CD4-positive, CD25-positive, alpha-beta regulatory T cell (primary cell): ENCODE measurements at regions not wholly inside any gene's neighbourhood (a gene's known extent, or its start where the extent isn't known, plus 50 kb on each side); places are given as distances from the start of the nearest gene placed in this dataset.

ENCODE experiments used
- ATAC-seq, 2 donors: fragments of 150-1000 bp; cut with Tn5 transposase; one replicate each; pipeline ENCODE4 v1.10.0; 2021; ENCODE audit warnings: low read depth in 2 of 2, moderate number of reproducible peaks in 2 of 2, moderate library complexity in 1 of 2
- DNase-seq, 3 donors: peaks; one replicate each; pipeline versions ENCODE4 v3.0.0 to v3.0.0-alpha.2; 2012 to 2022; ENCODE audit warnings: mixed read lengths in 1 of 3
- H3K27ac ChIP-seq: one replicate; pipeline ENCODE4 v1.7.0; 2013; ENCODE audit warnings: mild to moderate bottlenecking, low read length; ENCODE audit not compliant: insufficient read depth, poor library complexity, severe bottlenecking
- H3K27me3 ChIP-seq: one replicate; pipeline ENCODE4 v1.7.0; 2013; ENCODE audit warnings: low read length; ENCODE audit not compliant: control insufficient read depth, insufficient read depth
- H3K36me3 ChIP-seq: one replicate; pipeline ENCODE4 v1.7.0; 2013; ENCODE audit warnings: mild to moderate bottlenecking, low read length, moderate library complexity; ENCODE audit not compliant: control insufficient read depth, insufficient read depth
- H3K4me1 ChIP-seq: 2 replicates; pipeline ENCODE4 v1.7.0; 2013; ENCODE audit warnings: mild to moderate bottlenecking, low read length; ENCODE audit not compliant: insufficient read depth, control insufficient read depth, poor library complexity, severe bottlenecking
- H3K4me3 ChIP-seq: one replicate; pipeline ENCODE4 v1.7.0; 2013; ENCODE audit warnings: low read depth, mild to moderate bottlenecking, low read length, moderate library complexity
- H3K9me3 ChIP-seq, 2 experiments: 1 replicate in 1 of 2; 2 replicates in 1 of 2; pipeline ENCODE4 v1.7.0; 2013; ENCODE audit warnings: low read length in 2 of 2, mild to moderate bottlenecking in 1 of 2, moderate library complexity in 1 of 2; ENCODE audit not compliant: control insufficient read depth in 2 of 2
- H3K27ac Mint-ChIP-seq, 3 donors: one replicate each; pipeline ENCODE4 v1.8.0; 2020 to 2022; ENCODE audit warnings: mild to moderate bottlenecking in 3 of 3, mixed read lengths in 3 of 3, moderate library complexity in 2 of 3
- H3K27me3 Mint-ChIP-seq: one replicate; pipeline ENCODE4 v1.8.0; 2022; ENCODE audit warnings: mild to moderate bottlenecking, mixed read lengths
- H3K36me3 Mint-ChIP-seq: one replicate; pipeline ENCODE4 v1.8.0; 2020; ENCODE audit warnings: mixed read lengths
- H3K4me1 Mint-ChIP-seq, 4 donors: one replicate each; pipeline ENCODE4 v1.8.0; 2020 to 2022; ENCODE audit warnings: mixed read lengths in 4 of 4, mild to moderate bottlenecking in 1 of 4
- H3K4me3 Mint-ChIP-seq, 4 donors: one replicate each; pipeline ENCODE4 v1.8.0; 2020 to 2022; ENCODE audit warnings: mild to moderate bottlenecking in 4 of 4, mixed read lengths in 4 of 4, moderate library complexity in 3 of 4
- H3K9me3 Mint-ChIP-seq, 7 donors: one replicate each; pipeline ENCODE4 v1.8.0; 2020 to 2022; ENCODE audit warnings: mixed read lengths in 7 of 7, mild to moderate bottlenecking in 3 of 7, moderate library complexity in 2 of 7

DNA sequence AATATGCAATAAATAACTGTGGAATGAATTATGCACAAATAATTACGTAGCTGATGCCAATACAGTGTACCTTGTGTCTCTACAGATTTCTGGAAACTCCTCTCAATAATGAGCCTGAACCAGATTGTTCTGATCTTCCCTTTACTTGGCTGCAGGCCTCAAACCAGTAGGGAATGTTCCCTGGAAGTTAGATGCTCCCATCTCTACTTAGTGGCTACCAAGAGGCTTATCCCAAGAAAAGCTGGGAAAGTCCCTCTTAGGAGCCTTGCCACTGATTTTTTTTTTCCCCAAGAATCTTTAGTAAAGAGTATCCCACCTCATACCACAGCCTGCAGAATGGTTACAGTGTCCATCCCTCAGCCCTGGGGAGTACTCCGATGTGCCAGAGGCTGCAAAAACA is 702.1 kb downstream of the RFPL4B start:
- H3K27ac Mint-ChIP-seq = no peak overlapping the region
- ATAC-seq = no peak
- H3K4me3 ChIP-seq = no peak overlapping the region
- H3K4me1 ChIP-seq = no peaks in the 10 kb centered on the region
- no peaks in the 10 kb centered on the region for H3K4me1 Mint-ChIP-seq
- DNase-seq = no peak
- H3K4me3 Mint-ChIP-seq = no peak overlapping the region
- no peaks in the 10 kb centered on the region for H3K27me3 ChIP-seq
- H3K27me3 Mint-ChIP-seq = no peaks in the 10 kb centered on the region
- peaks cover 0 to 16% (median 5%) of the 10 kb centered on the region in 7 donors for H3K9me3 Mint-ChIP-seq
- no peak overlapping the region for H3K27ac ChIP-seq
- H3K36me3 ChIP-seq = no peaks in the 10 kb centered on the region
- no peaks in the 10 kb centered on the region for H3K9me3 ChIP-seq
- H3K36me3 Mint-ChIP-seq = no peaks in the 10 kb centered on the region

- no peak overlapping the region for H3K4me3 ChIP-seq
- no peaks in the 10 kb centered on the region for H3K4me1 ChIP-seq
- no peak overlapping the region for H3K27ac ChIP-seq
- DNase-seq (no peak), ATAC-seq (no peak)
- peaks cover 0 to under 1% of the 10 kb centered on the region in 2 experiments for H3K9me3 ChIP-seq
- H3K9me3 Mint-ChIP-seq = peaks cover 0 to 16% (median 5%) of the 10 kb centered on the region in 7 donors
- H3K36me3 Mint-ChIP-seq = no peaks in the 10 kb centered on the region
- no peak overlapping the region for H3K27ac Mint-ChIP-seq
- no peaks in the 10 kb centered on the region for H3K36me3 ChIP-seq
- H3K27me3 ChIP-seq = no peaks in the 10 kb centered on the region
- H3K4me1 Mint-ChIP-seq = no peaks in the 10 kb centered on the region
- no peaks in the 10 kb centered on the region for H3K27me3 Mint-ChIP-seq
- H3K4me3 Mint-ChIP-seq = no peak overlapping the region
Measured at GRCh38 chr6:113050010-113050858, 703.1 kb downstream of the RFPL4B start.

DNA sequence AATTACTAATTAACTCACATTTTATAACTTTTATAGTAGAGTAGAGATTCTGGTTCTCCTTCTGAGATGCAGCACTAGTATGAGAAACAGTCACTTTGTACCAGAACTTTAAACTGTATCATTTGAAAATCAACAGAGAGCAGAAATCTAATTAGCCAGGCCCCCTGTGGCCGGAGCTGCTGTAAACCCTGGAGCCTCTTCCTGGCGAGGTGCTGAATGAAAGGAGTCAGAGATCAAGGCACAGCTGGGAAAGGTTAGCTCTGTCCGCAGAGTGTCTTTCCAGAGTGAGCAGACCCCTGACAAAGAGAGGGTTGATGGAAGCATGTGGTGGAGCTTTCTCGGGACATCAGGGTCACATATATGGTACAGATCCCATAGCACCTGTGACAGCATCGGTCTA is 703.8 kb downstream of the RFPL4B start:
- no peaks in the 10 kb centered on the region for H3K36me3 Mint-ChIP-seq
- ATAC-seq (no peak), DNase-seq (no peak)
- no peaks in the 10 kb centered on the region for H3K4me1 Mint-ChIP-seq
- Histone ChIP-seq H3K4me3 (no peak overlapping the region), H3K27me3 (no peaks in the 10 kb centered on the region), H3K9me3 (peaks cover 0 to 3% of the 10 kb centered on the region in 2 experiments), H3K36me3 (no peaks in the 10 kb centered on the region), H3K27ac (no peak overlapping the region), H3K4me1 (no peaks in the 10 kb centered on the region)
- no peak overlapping the region for H3K27ac Mint-ChIP-seq
- H3K27me3 Mint-ChIP-seq = no peaks in the 10 kb centered on the region
- peaks cover 0 to 14% (median 4%) of the 10 kb centered on the region in 7 donors for H3K9me3 Mint-ChIP-seq
- no peak overlapping the region for H3K4me3 Mint-ChIP-seq

GRCh38 chr6:113052506-113052905 is 705.4 kb downstream of the RFPL4B start:
- H3K27ac Mint-ChIP-seq = no peak overlapping the region
- Histone ChIP-seq H3K36me3 (no peaks in the 10 kb centered on the region), H3K27ac (no peak overlapping the region), H3K4me1 (no peaks in the 10 kb centered on the region), H3K4me3 (no peak overlapping the region), H3K9me3 (peaks cover 0 to 3% of the 10 kb centered on the region in 2 experiments), H3K27me3 (no peaks in the 10 kb centered on the region)
- H3K4me1 Mint-ChIP-seq = no peaks in the 10 kb centered on the region
- H3K4me3 Mint-ChIP-seq = no peak overlapping the region
- DNase-seq (no peak), ATAC-seq (no peak)
- H3K27me3 Mint-ChIP-seq = no peaks in the 10 kb centered on the region
- H3K9me3 Mint-ChIP-seq = peaks cover 0 to 16% (median 4%) of the 10 kb centered on the region in 7 donors
- no peaks in the 10 kb centered on the region for H3K36me3 Mint-ChIP-seq

GRCh38 chr6:113055061-113055460 is 707.9 kb downstream of the RFPL4B start:
- no peaks in the 10 kb centered on the region for H3K4me1 Mint-ChIP-seq
- Histone ChIP-seq H3K9me3 (peaks cover 0 to 3% of the 10 kb centered on the region in 2 experiments), H3K4me1 (no peaks in the 10 kb centered on the region), H3K36me3 (no peaks in the 10 kb centered on the region), H3K27me3 (no peaks in the 10 kb centered on the region), H3K4me3 (no peak overlapping the region), H3K27ac (no peak overlapping the region)
- H3K27ac Mint-ChIP-seq = no peak overlapping the region
- ATAC-seq (no peak), DNase-seq (no peak)
- H3K27me3 Mint-ChIP-seq = no peaks in the 10 kb centered on the region
- H3K4me3 Mint-ChIP-seq = no peak overlapping the region
- H3K36me3 Mint-ChIP-seq = no peaks in the 10 kb centered on the region
- H3K9me3 Mint-ChIP-seq = peaks cover 0 to 13% (median 2%) of the 10 kb centered on the region in 7 donors

DNA sequence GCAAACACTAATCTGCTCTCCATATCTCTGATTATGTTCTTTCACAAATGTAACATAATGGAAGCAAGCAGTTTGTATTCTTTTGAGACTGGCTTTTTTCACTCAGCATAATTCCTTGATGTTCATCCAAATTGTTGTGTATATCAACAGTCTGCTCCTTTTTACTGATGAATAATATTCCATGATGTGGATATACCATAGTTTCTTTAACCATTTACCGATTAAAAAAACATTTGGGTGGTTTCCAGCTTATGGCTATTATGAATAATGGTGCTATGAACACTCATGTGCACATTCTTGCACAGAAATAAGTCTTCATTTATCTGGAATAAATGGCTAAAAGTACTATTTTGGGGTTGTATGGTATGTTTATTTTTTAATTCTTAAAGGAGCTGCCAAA is 708.9 kb downstream of the RFPL4B start:
- H3K4me3 Mint-ChIP-seq = no peak overlapping the region
- H3K27ac ChIP-seq = no peak overlapping the region
- H3K4me1 Mint-ChIP-seq = no peaks in the 10 kb centered on the region
- H3K4me3 ChIP-seq = no peak overlapping the region
- H3K27ac Mint-ChIP-seq = no peak overlapping the region
- no peaks in the 10 kb centered on the region for H3K27me3 ChIP-seq
- H3K9me3 ChIP-seq = peaks cover 0 to 3% of the 10 kb centered on the region in 2 experiments
- H3K4me1 ChIP-seq = no peaks in the 10 kb centered on the region
- no peak for DNase-seq
- no peaks in the 10 kb centered on the region for H3K36me3 Mint-ChIP-seq
- H3K36me3 ChIP-seq = no peaks in the 10 kb centered on the region
- no peaks in the 10 kb centered on the region for H3K27me3 Mint-ChIP-seq
- peaks cover 0 to 7% (median 2%) of the 10 kb centered on the region in 7 donors for H3K9me3 Mint-ChIP-seq
- no peak for ATAC-seq

GRCh38 chr6:113057567-113058053 is 710.5 kb downstream of the RFPL4B start:
- no peak overlapping the region for H3K27ac ChIP-seq
- Mint-ChIP-seq H3K27ac (no peak overlapping the region), H3K9me3 (peaks cover 0 to 6% (median 2%) of the 10 kb centered on the region in 7 donors), H3K4me3 (peak overlapping the region in 1 of 4 donors; percentile 79), H3K27me3 (no peaks in the 10 kb centered on the region), H3K36me3 (no peaks in the 10 kb centered on the region), H3K4me1 (no peaks in the 10 kb centered on the region)
- no peaks in the 10 kb centered on the region for H3K36me3 ChIP-seq
- H3K4me1 ChIP-seq = no peaks in the 10 kb centered on the region
- H3K4me3 ChIP-seq = no peak overlapping the region
- peaks cover 0 to 3% of the 10 kb centered on the region in 2 experiments for H3K9me3 ChIP-seq
- ATAC-seq = no peak
- no peak for DNase-seq
- no peaks in the 10 kb centered on the region for H3K27me3 ChIP-seq

DNA sequence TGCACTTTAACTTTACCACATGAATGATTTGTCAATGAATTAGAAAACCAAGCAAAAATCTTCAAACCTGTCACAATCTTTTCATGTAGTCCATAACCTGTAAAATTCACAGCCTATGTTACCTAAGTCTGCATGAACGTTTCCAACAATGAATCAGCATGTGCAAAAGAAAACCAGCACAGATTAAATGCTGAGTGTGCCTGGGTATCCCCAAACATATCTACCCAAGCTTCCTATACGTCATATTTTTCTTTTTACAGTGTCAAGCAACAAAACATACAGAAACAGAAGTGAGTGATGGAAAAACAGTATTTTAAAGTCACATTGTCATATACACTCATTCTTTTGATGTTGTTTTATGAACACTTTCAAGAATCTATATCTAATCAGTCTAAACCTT is 713.5 kb downstream of the RFPL4B start:
- Mint-ChIP-seq H3K27ac (no peak overlapping the region), H3K27me3 (no peaks in the 10 kb centered on the region), H3K36me3 (no peaks in the 10 kb centered on the region), H3K4me3 (no peak overlapping the region), H3K9me3 (peaks cover 0 to 8% (median 2%) of the 10 kb centered on the region in 7 donors), H3K4me1 (no peaks in the 10 kb centered on the region)
- H3K4me3 ChIP-seq = no peak overlapping the region
- H3K4me1 ChIP-seq = no peaks in the 10 kb centered on the region
- ATAC-seq = no peak
- H3K36me3 ChIP-seq = no peaks in the 10 kb centered on the region
- H3K27ac ChIP-seq = no peak overlapping the region
- DNase-seq = no peak
- no peaks in the 10 kb centered on the region for H3K9me3 ChIP-seq
- no peaks in the 10 kb centered on the region for H3K27me3 ChIP-seq
